Neuronal stem cell (in vitro differentiated cells): ENCODE measurements at regions not wholly inside any gene's neighbourhood (a gene's known extent, or its start where the extent isn't known, plus 50 kb on each side); places are given as distances from the start of the nearest gene placed in this dataset.

Source experiments
- DNase-seq: peaks from one replicate; pipeline ENCODE4 v3.0.0-alpha.2; 2013; ENCODE audit warnings: low spot score
- H2AFZ ChIP-seq: one replicate; pipeline ENCODE4 v1.6.1; 2013; ENCODE audit warnings: mild to moderate bottlenecking, low read length, inconsistent platforms
- H2AK5ac ChIP-seq: 2 replicates; pipeline ENCODE4 v1.6.1; 2013; ENCODE audit warnings: low read depth, mild to moderate bottlenecking, inconsistent platforms, low read length, moderate library complexity, mixed read lengths
- H2BK120ac ChIP-seq: 2 replicates; pipeline ENCODE4 v1.6.1; 2013; ENCODE audit warnings: low read depth, mild to moderate bottlenecking, inconsistent platforms, low read length, moderate library complexity, mixed read lengths
- H2BK12ac ChIP-seq: one replicate; pipeline ENCODE4 v1.6.1; 2013; ENCODE audit warnings: low read length, inconsistent platforms
- H2BK15ac ChIP-seq: 2 replicates; pipeline ENCODE4 v1.6.1; 2013; ENCODE audit warnings: mild to moderate bottlenecking, low read length, inconsistent platforms, mixed read lengths
- H2BK5ac ChIP-seq: one replicate; pipeline ENCODE4 v1.6.1; 2013; ENCODE audit warnings: inconsistent platforms, mild to moderate bottlenecking, low read length, moderate library complexity
- H3K14ac ChIP-seq: one replicate; pipeline ENCODE4 v1.6.1; 2013; ENCODE audit warnings: low read length, inconsistent platforms
- H3K18ac ChIP-seq: 2 replicates; pipeline ENCODE4 v1.6.1; 2013; ENCODE audit warnings: low read length, inconsistent platforms
- H3K23ac ChIP-seq: 2 replicates; pipeline ENCODE4 v1.6.1; 2013; ENCODE audit warnings: low read depth, mild to moderate bottlenecking, mixed read lengths, low read length, inconsistent platforms; ENCODE audit not compliant: poor library complexity
- H3K27ac ChIP-seq: replicated peaks from 3 replicates; pipeline ENCODE4 v1.5.1; 2013; ENCODE audit warnings: low read length, inconsistent platforms
- H3K27me3 ChIP-seq, 3 experiments: 2 replicates each; pipeline ENCODE4 v1.6.1; 2013; ENCODE audit warnings: low read length in 3 of 3, mild to moderate bottlenecking in 2 of 3, inconsistent platforms in 1 of 3, low read depth in 1 of 3, mixed read lengths in 1 of 3, moderate library complexity in 1 of 3; ENCODE audit not compliant: control insufficient read depth in 3 of 3, insufficient read depth in 3 of 3
- H3K36me3 ChIP-seq, 2 donors: replicated peaks in 1 of 2; 2 replicates each; pipeline ENCODE4 v1.6.1; 2013; ENCODE audit warnings: low read length in 2 of 2; ENCODE audit not compliant: control insufficient read depth in 2 of 2, insufficient read depth in 2 of 2
- H3K4ac ChIP-seq: 2 replicates; pipeline ENCODE4 v1.6.1; 2013; ENCODE audit warnings: inconsistent platforms, mild to moderate bottlenecking, low read length, moderate library complexity
- H3K4me1 ChIP-seq, 2 donors: 1 replicate in 1 of 2; 2 replicates in 1 of 2; pipeline ENCODE4 v1.6.1; 2013; ENCODE audit warnings: low read length in 2 of 2, low read depth in 1 of 2; ENCODE audit not compliant: control insufficient read depth in 2 of 2, insufficient read depth in 1 of 2
- H3K4me2 ChIP-seq: one replicate; pipeline ENCODE4 v1.6.1; 2013; ENCODE audit warnings: mild to moderate bottlenecking, low read length, inconsistent platforms; ENCODE audit not compliant: insufficient read depth, poor library complexity, severe bottlenecking
- H3K4me3 ChIP-seq, 2 donors: 2 replicates each; pipeline ENCODE4 v1.5.1; 2013; ENCODE audit warnings: low read length in 2 of 2, mild to moderate bottlenecking in 2 of 2, inconsistent platforms in 1 of 2, moderate library complexity in 1 of 2
- H3K79me1 ChIP-seq: one replicate; pipeline ENCODE4 v1.6.1; 2013; ENCODE audit warnings: low read depth, mild to moderate bottlenecking, inconsistent platforms, low read length, moderate library complexity
- H3K9ac ChIP-seq: one replicate; pipeline ENCODE4 v1.6.1; 2013; ENCODE audit warnings: mild to moderate bottlenecking, low read depth, low read length, inconsistent platforms; ENCODE audit not compliant: poor library complexity
- H3K9me3 ChIP-seq, 2 donors: replicated peaks in 1 of 2; 2 replicates each; pipeline versions ENCODE3 to v1.6.1; 2013; ENCODE audit warnings: low read length in 2 of 2, mild to moderate bottlenecking in 2 of 2, inconsistent platforms in 1 of 2, low read depth in 1 of 2, mixed read lengths in 1 of 2, moderate library complexity in 1 of 2; ENCODE audit not compliant: control insufficient read depth in 2 of 2, insufficient read depth in 1 of 2
- H4K8ac ChIP-seq: one replicate; pipeline ENCODE4 v1.6.1; 2013; ENCODE audit warnings: low read depth, mild to moderate bottlenecking, inconsistent platforms, low read length, moderate library complexity
- H4K91ac ChIP-seq: one replicate; pipeline ENCODE4 v1.6.1; 2013; ENCODE audit warnings: low read length, low read depth, mild to moderate bottlenecking, inconsistent platforms; ENCODE audit not compliant: poor library complexity
- WGBS, 2 donors: extraction: QIAGEN DNeasy Blood & Tissue Kit; methylation state at CpG; one replicate each; pipeline ENCODE4 v1.1.7; 2013; ENCODE audit warnings: missing lambda C conversion rate in 2 of 2, mixed read lengths in 1 of 2; ENCODE audit not compliant: insufficient read length in 2 of 2, insufficient replicate concordance in 1 of 2; ENCODE audit errors: extremely low coverage in 2 of 2; 5-methylcytosine and 5-hydroxymethylcytosine counted together

DNA sequence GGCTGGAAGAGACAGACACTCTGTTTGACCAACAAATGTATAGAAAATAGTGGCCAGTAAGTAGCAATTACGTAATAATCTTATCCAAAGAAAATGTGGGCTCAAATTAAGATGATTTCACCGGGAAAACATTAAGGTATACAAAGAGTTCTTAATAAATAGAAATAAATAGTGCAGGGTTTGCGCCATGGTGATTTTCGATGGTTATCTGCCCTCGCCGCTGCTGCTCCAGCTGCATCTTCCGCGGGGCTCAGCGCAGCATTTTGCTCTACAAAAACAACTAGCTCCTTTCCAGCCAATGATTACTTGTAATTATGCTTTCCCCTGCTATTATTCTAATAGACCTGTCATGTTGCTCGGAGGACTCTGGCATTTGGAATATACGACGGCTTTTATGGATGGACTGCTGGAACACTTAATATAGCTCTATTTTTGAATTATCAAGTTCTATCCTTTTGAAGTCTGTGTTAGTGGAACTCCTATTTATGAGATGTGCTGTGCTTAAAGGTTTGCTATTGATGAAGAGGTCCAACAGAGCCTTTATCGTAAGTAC, 103.8 kb downstream of the BUB3 start:
- no peak overlapping the region for H3K14ac ChIP-seq
- H3K27ac ChIP-seq = no peak overlapping the region
- peaks cover 0 to 4% of the 10 kb centered on the region in 2 donors for H3K4me1 ChIP-seq
- H2AK5ac ChIP-seq = no peak overlapping the region
- no peak overlapping the region for H2BK15ac ChIP-seq
- H4K8ac ChIP-seq = no peak overlapping the region
- no peak overlapping the region for H2AFZ ChIP-seq
- no peak overlapping the region for H3K4me3 ChIP-seq
- peaks cover 0 to 4% (median 0%) of the 10 kb centered on the region in 3 experiments for H3K27me3 ChIP-seq
- H2BK5ac ChIP-seq = no peak overlapping the region
- no peak overlapping the region for H3K4me2 ChIP-seq
- H3K23ac ChIP-seq = no peak overlapping the region
- H4K91ac ChIP-seq = no peak overlapping the region
- H3K36me3 ChIP-seq = peaks cover 0 to 5% of the 10 kb centered on the region in 2 donors
- no CpG with 5 or more reads among the region's 13 CpGs for WGBS, 2 donors
- H3K18ac ChIP-seq = no peak overlapping the region
- H3K9ac ChIP-seq = no peak overlapping the region
- peaks cover 3 to 4% of the 10 kb centered on the region in 2 donors for H3K9me3 ChIP-seq
- no peak for DNase-seq
- peaks cover 6% of the 10 kb centered on the region for H3K79me1 ChIP-seq
- H2BK12ac ChIP-seq = no peak overlapping the region
- H3K4ac ChIP-seq = no peak overlapping the region
- H2BK120ac ChIP-seq = no peak overlapping the region

DNA sequence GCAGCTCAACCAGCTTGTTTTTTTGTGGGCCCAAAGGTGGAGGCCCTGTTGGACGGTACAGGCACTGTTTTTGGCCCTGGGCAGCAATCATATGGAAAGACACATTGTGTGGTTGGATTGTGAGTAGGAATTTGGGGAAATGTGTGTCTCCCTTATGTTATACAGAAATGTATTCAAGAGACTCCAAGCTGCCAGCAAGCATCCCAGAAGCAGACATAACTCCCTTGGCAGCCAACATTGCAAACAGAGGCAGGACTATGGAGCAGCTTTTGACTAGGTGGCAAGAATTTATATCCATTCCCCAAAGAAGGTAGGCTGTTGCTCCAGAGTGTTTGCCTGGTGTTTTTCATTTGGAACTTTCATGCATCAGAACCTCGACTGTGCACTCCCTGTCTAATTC, 104.9 kb downstream of the BUB3 start:
- Histone ChIP-seq H3K9me3 (peaks cover 3 to 4% of the 10 kb centered on the region in 2 donors), H3K27ac (no peak overlapping the region), H3K4ac (no peak overlapping the region), H2BK5ac (no peak overlapping the region), H3K4me2 (no peak overlapping the region), H3K4me1 (peaks cover 0 to 4% of the 10 kb centered on the region in 2 donors), H2AK5ac (no peak overlapping the region), H3K14ac (no peak overlapping the region), H3K36me3 (peaks cover 0 to 5% of the 10 kb centered on the region in 2 donors), H3K4me3 (no peak overlapping the region), H4K8ac (no peak overlapping the region), H3K9ac (no peak overlapping the region), H2BK120ac (no peak overlapping the region), H2BK12ac (no peak overlapping the region), H3K79me1 (peaks cover 6% of the 10 kb centered on the region), H3K18ac (no peak overlapping the region), H3K23ac (no peak overlapping the region), H3K27me3 (peaks cover 0 to 4% (median 0%) of the 10 kb centered on the region in 3 experiments), H4K91ac (no peak overlapping the region), H2BK15ac (no peak overlapping the region), H2AFZ (no peak overlapping the region)
- DNase-seq = no peak
- WGBS, 2 donors = no CpG with 5 or more reads among the region's 2 CpGs

GRCh38 chr10:123259791-123260190, 105.6 kb downstream of the BUB3 start:
- no peaks in the 10 kb centered on the region for H3K27me3 ChIP-seq
- H4K8ac ChIP-seq = no peak overlapping the region
- H3K23ac ChIP-seq = no peak overlapping the region
- H3K18ac ChIP-seq = no peak overlapping the region
- H2BK12ac ChIP-seq = no peak overlapping the region
- H2BK120ac ChIP-seq = no peak overlapping the region
- H3K36me3 ChIP-seq = peaks cover 0 to 3% of the 10 kb centered on the region in 2 donors
- H3K4me3 ChIP-seq = no peak overlapping the region
- H2AK5ac ChIP-seq = no peak overlapping the region
- no peak overlapping the region for H3K27ac ChIP-seq
- H2AFZ ChIP-seq = no peak overlapping the region
- WGBS, 2 donors = no CpG with 5 or more reads among the region's 11 CpGs
- no peak overlapping the region for H3K9ac ChIP-seq
- H3K4me1 ChIP-seq = peaks cover 0 to 4% of the 10 kb centered on the region in 2 donors
- no peak overlapping the region for H4K91ac ChIP-seq
- H3K4me2 ChIP-seq = no peak overlapping the region
- no peak overlapping the region for H2BK5ac ChIP-seq
- H3K79me1 ChIP-seq = peaks cover 3% of the 10 kb centered on the region
- DNase-seq = no peak
- no peak overlapping the region for H2BK15ac ChIP-seq
- H3K4ac ChIP-seq = no peak overlapping the region
- no peak overlapping the region for H3K14ac ChIP-seq
- H3K9me3 ChIP-seq = no peaks in the 10 kb centered on the region

GRCh38 chr10:123262456-123262855, 108.3 kb downstream of the BUB3 start:
- H2AK5ac ChIP-seq = no peak overlapping the region
- no peak overlapping the region for H2BK15ac ChIP-seq
- H2BK120ac ChIP-seq = no peak overlapping the region
- no peak overlapping the region for H4K8ac ChIP-seq
- no peak overlapping the region for H3K4me2 ChIP-seq
- no peak overlapping the region for H3K14ac ChIP-seq
- no peaks in the 10 kb centered on the region for H3K27me3 ChIP-seq
- no peak overlapping the region for H3K4ac ChIP-seq
- WGBS, 2 donors = no CpG with 5 or more reads among the region's 9 CpGs
- H3K4me3 ChIP-seq = no peak overlapping the region
- no peak overlapping the region for H3K18ac ChIP-seq
- no peak overlapping the region for H3K9ac ChIP-seq
- no peaks in the 10 kb centered on the region for H3K79me1 ChIP-seq
- no peaks in the 10 kb centered on the region for H3K4me1 ChIP-seq
- no peak overlapping the region for H2BK5ac ChIP-seq
- H3K9me3 ChIP-seq = no peaks in the 10 kb centered on the region
- H3K36me3 ChIP-seq = no peaks in the 10 kb centered on the region
- H3K27ac ChIP-seq = no peak overlapping the region
- DNase-seq = no peak
- H2AFZ ChIP-seq = no peak overlapping the region
- H3K23ac ChIP-seq = no peak overlapping the region
- H4K91ac ChIP-seq = no peak overlapping the region
- H2BK12ac ChIP-seq = no peak overlapping the region
